Cerebellar cortex (tissue), 1 donor: ENCODE measurements at regions not wholly inside any gene's neighbourhood (a gene's known extent, or its start where the extent isn't known, plus 50 kb on each side); places are given as distances from the start of the nearest gene placed in this dataset.

Source experiments
- DNase-seq: peaks from one replicate; pipeline ENCODE4 v3.0.0-alpha.2; 2015; ENCODE audit warnings: low spot score

- DNase-seq = no peak
Observed at GRCh38 chr12:34526946-34527345, 504.6 kb downstream of the ALG10 start.

- DNase-seq = no peak
Observed at GRCh38 chr12:34547276-34547675, 525.0 kb downstream of the ALG10 start.

GRCh38 chr12:34591966-34592365, 569.7 kb downstream of the ALG10 start:
- DNase-seq = no peak

GRCh38 chr12:34595749-34596733, 573.7 kb downstream of the ALG10 start:
- no peak for DNase-seq

GRCh38 chr12:34597548-34598351, 575.5 kb downstream of the ALG10 start:
- DNase-seq = no peak

- DNase-seq = no peak
Observed at GRCh38 chr12:34598352-34598827, 576.1 kb downstream of the ALG10 start.

- no peak for DNase-seq
Observed at GRCh38 chr12:34598851-34599529, 576.7 kb downstream of the ALG10 start.

GRCh38 chr12:34599530-34600513, 577.5 kb downstream of the ALG10 start:
- DNase-seq = no peak

- DNase-seq = no peak
Observed at GRCh38 chr12:34600592-34601462, 578.5 kb downstream of the ALG10 start.

- DNase-seq = no peak
Observed at GRCh38 chr12:34601689-34602088, 579.4 kb downstream of the ALG10 start.

- no peak for DNase-seq
Observed at GRCh38 chr12:34602213-34602940, 580.1 kb downstream of the ALG10 start.

- no peak for DNase-seq
Observed at GRCh38 chr12:34603382-34604035, 581.2 kb downstream of the ALG10 start.

GRCh38 chr12:34604227-34604626, 581.9 kb downstream of the ALG10 start:
- no peak for DNase-seq

GRCh38 chr12:34604631-34605509, 582.6 kb downstream of the ALG10 start:
- DNase-seq = no peak

GRCh38 chr12:34605510-34605887, 583.2 kb downstream of the ALG10 start:
- no peak for DNase-seq

GRCh38 chr12:34605955-34606748, 583.9 kb downstream of the ALG10 start:
- DNase-seq = no peak
